ENCODE measurements at regions not wholly inside any gene's neighbourhood (a gene's known extent, or its start where the extent isn't known, plus 50 kb on each side); places are given as distances from the start of the nearest gene placed in this dataset.

- no peak overlapping the region for H3K27ac ChIP-seq
- TF ChIP-seq ZFX (IDR thresholded peaks at IDR 0.05) (no peak), CTCF (conservative IDR thresholded peaks at IDR 0.05) (no peak)
Observed at GRCh38 chr17:77611791-77612502, 346.6 kb upstream of the TNRC6C start.

DNA sequence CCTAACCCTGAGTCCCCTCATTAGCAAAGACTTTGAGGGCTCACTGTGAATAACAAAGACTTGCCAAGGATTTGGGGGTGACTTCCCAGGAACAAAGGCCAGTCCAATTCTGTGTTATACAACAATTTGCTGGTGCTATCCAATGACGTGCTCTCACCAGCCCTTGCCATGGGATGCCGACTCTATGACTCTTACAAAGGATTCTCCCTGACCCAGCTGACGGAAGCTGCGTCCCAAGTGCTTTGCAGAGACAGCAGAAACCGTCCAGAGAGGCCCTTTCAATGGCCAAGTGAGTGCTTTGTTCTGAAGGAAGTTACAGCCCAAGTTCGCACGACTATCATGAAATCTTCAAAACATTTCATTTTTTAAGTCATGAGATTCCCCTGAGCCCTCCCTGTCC, 345.3 kb upstream of the TNRC6C start:
- no peak overlapping the region for H3K27ac ChIP-seq

GRCh38 chr17:77613627-77614026, 344.9 kb upstream of the TNRC6C start:
- TF ChIP-seq ZFX (IDR thresholded peaks at IDR 0.05) (no peak), CTCF (conservative IDR thresholded peaks at IDR 0.05) (no peak)
- no peak overlapping the region for H3K27ac ChIP-seq

More for the DNA sequence above, 345.3 kb upstream of the TNRC6C start:
- TF ChIP-seq ZFX (IDR thresholded peaks at IDR 0.05) (no peak), CTCF (conservative IDR thresholded peaks at IDR 0.05) (no peak)

GRCh38 chr17:77615703-77616253, 342.7 kb upstream of the TNRC6C start:
- H3K27ac ChIP-seq, result no peak overlapping the region
- TF ChIP-seq ZFX (IDR thresholded peaks at IDR 0.05) (no peak), CTCF (conservative IDR thresholded peaks at IDR 0.05) (no peak)

DNA sequence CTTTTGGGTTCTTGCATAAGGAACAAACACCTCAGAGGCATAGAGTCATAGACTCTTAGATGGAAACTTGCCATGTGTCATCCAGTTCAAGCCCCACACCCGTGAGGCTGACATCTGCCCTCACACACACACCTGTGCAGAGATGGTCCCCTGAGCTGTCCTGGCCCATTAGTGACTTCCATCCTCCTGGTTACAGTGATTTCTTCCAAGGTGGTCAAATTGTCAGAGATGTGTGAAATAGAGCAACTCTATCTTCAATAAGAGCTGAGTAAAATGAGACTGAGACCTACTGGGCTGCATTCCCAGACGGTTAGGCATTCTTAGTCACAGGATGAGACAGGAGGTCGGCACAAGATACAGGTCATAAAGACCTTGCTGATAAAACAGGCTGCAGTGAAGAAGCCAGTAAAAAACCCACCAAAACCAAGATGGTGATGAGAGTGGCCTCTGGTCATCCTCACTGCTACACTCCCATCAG, 342.2 kb upstream of the TNRC6C start:
- TF ChIP-seq ZFX (IDR thresholded peaks at IDR 0.05), result no peak
- TF ChIP-seq CTCF (conservative IDR thresholded peaks at IDR 0.05), result no peak
- no peak overlapping the region for H3K27ac ChIP-seq

GRCh38 chr17:77617516-77617915, 341.0 kb upstream of the TNRC6C start:
- no peak overlapping the region for H3K27ac ChIP-seq
- TF ChIP-seq ZFX (IDR thresholded peaks at IDR 0.05) (no peak), CTCF (conservative IDR thresholded peaks at IDR 0.05) (no peak)

DNA sequence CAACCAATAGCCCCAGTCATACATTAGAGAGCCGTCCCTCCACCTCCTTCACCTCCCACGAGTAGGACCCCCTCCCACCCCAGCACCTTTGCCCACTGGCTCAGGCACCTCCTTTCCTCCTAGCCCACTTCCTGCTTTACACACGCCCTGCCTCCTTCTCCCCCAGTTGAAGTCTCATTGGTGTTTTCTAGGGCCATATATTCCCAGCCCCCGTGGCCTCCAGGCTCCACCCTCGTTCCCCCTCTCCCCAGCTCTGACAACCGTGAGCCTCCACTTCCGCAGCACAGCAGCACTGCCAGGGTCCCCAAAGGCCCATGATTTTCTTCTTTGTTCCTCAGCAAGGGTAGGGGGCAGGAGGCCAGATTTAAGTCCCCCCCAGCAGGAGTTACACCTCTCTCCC, 340.3 kb upstream of the TNRC6C start:
- TF ChIP-seq CTCF (conservative IDR thresholded peaks at IDR 0.05) (no peak), ZFX (IDR thresholded peaks at IDR 0.05) (no peak)
- H3K27ac ChIP-seq, result no peak overlapping the region

Data from C4-2B (cell line).